Loucy (cell line): ENCODE measurements at regions not wholly inside any gene's neighbourhood (a gene's known extent, or its start where the extent isn't known, plus 50 kb on each side); places are given as distances from the start of the nearest gene placed in this dataset.

Experiments
- CTCF ChIP-seq: fragments of 200-600 bp; sonication (generic); conservative IDR thresholded peaks from 2 replicates; pipeline ENCODE4 v1.5.1; 2014; ENCODE audit warnings: mild to moderate bottlenecking, antibody characterized with exemption, low read length
- EZH2phosphoT487 ChIP-seq: fragments of 200-600 bp; IDR thresholded peaks from 2 replicates; pipeline ENCODE4 v1.6.1; 2018; ENCODE audit warnings: antibody characterized with exemption, mild to moderate bottlenecking, moderate library complexity, borderline replicate concordance

DNA sequence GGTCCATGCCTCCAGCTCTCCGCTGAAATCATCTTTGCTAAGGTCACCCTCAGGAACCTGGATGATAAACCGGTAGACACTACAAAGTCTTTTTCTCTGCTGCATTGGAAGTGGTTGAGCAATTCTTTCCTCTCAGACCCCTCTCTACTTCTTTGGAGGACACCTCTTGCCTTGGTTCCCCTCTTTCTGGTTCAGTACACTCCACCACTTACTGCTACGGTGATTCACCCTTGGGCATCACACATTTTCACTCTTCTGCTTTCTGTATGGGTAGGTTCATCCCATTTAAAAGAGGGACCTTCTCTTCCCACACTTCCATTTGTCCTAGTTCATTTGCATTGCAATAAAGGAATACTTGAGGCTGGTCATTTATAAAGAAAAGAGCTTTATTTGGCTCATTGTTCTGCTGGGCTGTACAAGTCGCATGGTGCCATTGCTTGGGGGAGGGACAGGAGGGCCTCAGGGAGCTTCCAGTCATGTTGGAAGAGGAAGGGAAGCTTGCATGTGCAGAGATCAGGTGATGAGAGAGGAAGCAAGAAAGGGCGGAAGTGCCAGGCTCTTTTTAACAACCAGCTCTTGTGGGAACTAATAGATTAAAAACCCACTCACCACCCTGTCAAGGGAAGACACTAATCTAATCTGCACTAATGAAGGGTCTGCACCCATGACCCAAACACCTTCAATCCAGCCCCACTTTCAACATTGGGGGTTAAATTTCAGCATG lies 149.7 kb upstream of the TMEM170B start:
- TF ChIP-seq CTCF (no peak), EZH2phosphoT487 (no peak)
